DND-41 (cell line): ENCODE measurements at regions not wholly inside any gene's neighbourhood (a gene's known extent, or its start where the extent isn't known, plus 50 kb on each side); places are given as distances from the start of the nearest gene placed in this dataset.

Experiments used
- EZH2 ChIP-seq: IDR thresholded peaks from 3 replicates; pipeline ENCODE4 v1.6.1; 2012; ENCODE audit warnings: borderline replicate concordance, low read depth, mild to moderate bottlenecking, moderate library complexity, low read length, inconsistent platforms; ENCODE audit not compliant: severe bottlenecking
- TF ChIP-seq, protein P1 (sequence below): IDR thresholded peaks from 2 replicates; pipeline ENCODE4 v1.5.1; 2012; ENCODE audit warnings: borderline replicate concordance, low read length, moderate library complexity, mild to moderate bottlenecking; ENCODE audit not compliant: poor library complexity, severe bottlenecking; ENCODE audit errors: extremely low read depth

DNA sequence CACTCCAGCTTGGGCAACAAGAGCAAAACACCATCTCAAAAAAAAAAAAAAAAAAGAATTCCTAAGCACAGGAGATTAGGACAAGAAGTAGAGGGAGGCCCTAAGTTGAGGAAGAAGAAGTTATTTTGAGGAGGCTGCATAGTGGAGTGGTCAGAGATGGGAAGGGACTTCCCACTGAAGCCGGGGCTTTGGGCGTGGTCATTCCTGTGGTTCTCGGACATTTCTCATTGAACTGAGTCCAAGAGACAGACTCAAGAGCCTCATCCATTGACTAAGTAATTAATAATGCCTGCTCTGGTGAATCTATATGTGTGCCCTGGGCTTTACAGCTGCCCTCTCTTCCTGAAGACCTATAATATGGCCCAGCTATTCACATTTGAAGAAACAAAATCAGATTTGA, 53.2 kb upstream of the FTH1 start:
- TF ChIP-seq, protein P1, sequence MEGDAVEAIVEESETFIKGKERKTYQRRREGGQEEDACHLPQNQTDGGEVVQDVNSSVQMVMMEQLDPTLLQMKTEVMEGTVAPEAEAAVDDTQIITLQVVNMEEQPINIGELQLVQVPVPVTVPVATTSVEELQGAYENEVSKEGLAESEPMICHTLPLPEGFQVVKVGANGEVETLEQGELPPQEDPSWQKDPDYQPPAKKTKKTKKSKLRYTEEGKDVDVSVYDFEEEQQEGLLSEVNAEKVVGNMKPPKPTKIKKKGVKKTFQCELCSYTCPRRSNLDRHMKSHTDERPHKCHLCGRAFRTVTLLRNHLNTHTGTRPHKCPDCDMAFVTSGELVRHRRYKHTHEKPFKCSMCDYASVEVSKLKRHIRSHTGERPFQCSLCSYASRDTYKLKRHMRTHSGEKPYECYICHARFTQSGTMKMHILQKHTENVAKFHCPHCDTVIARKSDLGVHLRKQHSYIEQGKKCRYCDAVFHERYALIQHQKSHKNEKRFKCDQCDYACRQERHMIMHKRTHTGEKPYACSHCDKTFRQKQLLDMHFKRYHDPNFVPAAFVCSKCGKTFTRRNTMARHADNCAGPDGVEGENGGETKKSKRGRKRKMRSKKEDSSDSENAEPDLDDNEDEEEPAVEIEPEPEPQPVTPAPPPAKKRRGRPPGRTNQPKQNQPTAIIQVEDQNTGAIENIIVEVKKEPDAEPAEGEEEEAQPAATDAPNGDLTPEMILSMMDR, result no peak
- no peak for TF ChIP-seq EZH2
